ENCODE measurements at regions not wholly inside any gene's neighbourhood (a gene's known extent, or its start where the extent isn't known, plus 50 kb on each side); places are given as distances from the start of the nearest gene placed in this dataset.

DNA sequence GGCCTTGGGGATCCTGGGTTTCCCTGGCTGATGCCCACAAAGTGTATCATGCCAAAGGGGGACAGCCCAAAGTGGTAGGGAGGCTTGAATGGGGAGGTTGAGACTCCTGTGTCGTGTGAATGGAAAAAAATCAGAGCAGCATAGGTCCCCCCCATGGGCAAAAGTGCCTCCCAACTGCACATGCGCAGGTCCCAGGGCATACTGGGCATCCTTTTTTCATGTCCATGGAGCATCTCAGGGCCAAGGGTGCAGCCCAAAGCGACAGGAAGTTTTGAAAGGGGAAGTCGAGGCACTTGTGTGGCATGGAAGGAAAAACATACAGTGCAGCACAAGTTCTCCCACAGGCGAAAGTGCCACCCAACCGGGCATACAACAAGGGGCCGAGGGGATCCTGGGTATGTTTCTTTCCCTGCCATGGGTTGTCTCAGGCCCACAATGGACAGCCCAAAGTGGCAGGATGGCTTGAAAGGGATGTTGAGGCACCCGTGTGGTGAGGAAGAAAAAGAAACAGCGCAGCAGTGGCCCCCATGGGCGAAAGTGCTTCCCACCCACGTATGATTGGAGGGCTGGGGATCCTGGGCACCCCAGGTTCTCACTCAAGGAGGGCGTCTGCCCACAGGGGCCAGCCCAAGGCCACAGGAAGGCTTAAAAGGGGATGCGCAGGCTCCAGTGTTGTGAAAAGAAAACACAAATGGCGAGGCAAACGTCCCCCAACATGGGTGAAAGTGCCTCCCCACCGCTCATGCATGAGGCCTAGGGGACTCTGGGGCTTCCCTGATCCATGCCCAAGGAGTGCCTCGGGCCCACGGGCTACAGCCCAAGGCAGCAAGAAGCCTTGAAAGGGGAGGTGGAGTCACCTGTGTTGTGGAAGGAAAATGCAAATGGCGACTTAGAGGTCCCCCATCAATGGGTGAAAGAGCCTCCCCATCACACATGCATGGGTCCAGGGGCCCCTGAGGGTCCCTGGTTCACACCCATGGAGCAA, 573.7 kb downstream of the ALG10 start:
- ATAC-seq (ENCODE audit: insufficient read depth, low read depth) (no peak), DNase-seq (no peak)
- Histone ChIP-seq H3K79me2 (ENCODE audit: insufficient read depth, low read length) (no peaks in the 10 kb centered on the region), H3K36me3 (ENCODE audit: insufficient read depth, low read length) (no peaks in the 10 kb centered on the region), H3K4me1 (ENCODE audit: insufficient read depth, low read length) (no peaks in the 10 kb centered on the region), H3K4me3 (ENCODE audit: low read depth in 1 of 2, low read length in 2 of 2) (no peak overlapping the region), H3K9me3 (ENCODE audit: insufficient read depth, low read length, severe bottlenecking) (peaks cover 57% of the 10 kb centered on the region), H3K27me3 (ENCODE audit: insufficient read depth, low read length, poor library complexity) (no peaks in the 10 kb centered on the region), H2AFZ (ENCODE audit: low read depth, low read length) (no peak overlapping the region), H4K20me1 (ENCODE audit: insufficient read depth, low read length) (no peaks in the 10 kb centered on the region), H3K4me2 (ENCODE audit: insufficient read depth, low read length) (no peak overlapping the region), H3K9ac (ENCODE audit: low read depth, low read length) (no peak overlapping the region), H3K27ac (ENCODE audit: low read length) (no peak overlapping the region)
- TF ChIP-seq, protein P1, sequence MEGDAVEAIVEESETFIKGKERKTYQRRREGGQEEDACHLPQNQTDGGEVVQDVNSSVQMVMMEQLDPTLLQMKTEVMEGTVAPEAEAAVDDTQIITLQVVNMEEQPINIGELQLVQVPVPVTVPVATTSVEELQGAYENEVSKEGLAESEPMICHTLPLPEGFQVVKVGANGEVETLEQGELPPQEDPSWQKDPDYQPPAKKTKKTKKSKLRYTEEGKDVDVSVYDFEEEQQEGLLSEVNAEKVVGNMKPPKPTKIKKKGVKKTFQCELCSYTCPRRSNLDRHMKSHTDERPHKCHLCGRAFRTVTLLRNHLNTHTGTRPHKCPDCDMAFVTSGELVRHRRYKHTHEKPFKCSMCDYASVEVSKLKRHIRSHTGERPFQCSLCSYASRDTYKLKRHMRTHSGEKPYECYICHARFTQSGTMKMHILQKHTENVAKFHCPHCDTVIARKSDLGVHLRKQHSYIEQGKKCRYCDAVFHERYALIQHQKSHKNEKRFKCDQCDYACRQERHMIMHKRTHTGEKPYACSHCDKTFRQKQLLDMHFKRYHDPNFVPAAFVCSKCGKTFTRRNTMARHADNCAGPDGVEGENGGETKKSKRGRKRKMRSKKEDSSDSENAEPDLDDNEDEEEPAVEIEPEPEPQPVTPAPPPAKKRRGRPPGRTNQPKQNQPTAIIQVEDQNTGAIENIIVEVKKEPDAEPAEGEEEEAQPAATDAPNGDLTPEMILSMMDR (IDR thresholded peaks at IDR 0.05; ENCODE audit: borderline replicate concordance, extremely low read depth, low read length, poor library complexity, severe bottlenecking): no peak
- TF ChIP-seq EZH2 (IDR thresholded peaks at IDR 0.05; ENCODE audit: borderline replicate concordance, low read depth, low read length, severe bottlenecking): no peak

DNA sequence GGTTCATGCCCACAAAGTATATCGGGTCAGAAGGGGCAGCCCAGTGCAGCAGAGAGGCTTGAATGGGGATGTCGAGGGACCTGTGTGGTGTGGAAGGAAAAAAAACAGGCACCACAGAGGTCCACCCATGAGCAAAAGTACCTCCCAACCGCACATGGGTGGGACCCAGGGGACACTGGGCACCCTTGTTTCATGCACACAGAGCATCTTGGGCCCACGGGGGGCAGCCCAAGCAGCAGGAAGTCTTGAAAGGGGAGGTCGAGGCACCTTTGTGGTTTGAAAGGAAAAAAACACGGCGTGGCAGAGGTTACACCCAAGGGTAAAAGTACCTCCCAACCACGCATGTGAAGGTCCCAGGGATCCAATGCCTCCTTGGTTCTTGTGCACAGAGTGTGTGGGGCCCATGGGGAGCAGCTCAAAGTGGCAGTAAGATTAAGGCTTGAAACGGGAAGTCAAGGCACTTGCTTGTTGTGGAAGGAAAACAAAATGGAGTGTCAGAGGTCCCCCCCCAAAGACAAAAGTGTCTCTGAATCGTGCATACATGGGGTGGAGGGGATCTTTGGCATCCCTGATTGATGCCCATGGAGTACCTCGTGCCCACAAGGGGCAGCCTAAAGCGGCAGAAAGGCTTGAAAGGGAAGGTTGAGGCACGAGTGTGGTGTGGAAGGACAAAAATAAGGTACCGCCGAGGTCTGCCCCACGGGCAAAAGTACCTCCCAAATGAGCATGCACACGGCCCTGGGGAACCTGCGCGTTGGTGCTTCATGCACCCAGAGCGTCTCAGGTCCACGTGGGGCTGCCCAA, 575.5 kb downstream of the ALG10 start:
- Histone ChIP-seq H3K4me3 (ENCODE audit: low read depth in 1 of 2, low read length in 2 of 2) (no peak overlapping the region), H3K4me2 (ENCODE audit: insufficient read depth, low read length) (no peak overlapping the region), H3K36me3 (ENCODE audit: insufficient read depth, low read length) (no peaks in the 10 kb centered on the region), H3K9ac (ENCODE audit: low read depth, low read length) (no peak overlapping the region), H2AFZ (ENCODE audit: low read depth, low read length) (no peak overlapping the region), H4K20me1 (ENCODE audit: insufficient read depth, low read length) (no peaks in the 10 kb centered on the region), H3K27ac (ENCODE audit: low read length) (no peak overlapping the region), H3K27me3 (ENCODE audit: insufficient read depth, low read length, poor library complexity) (no peaks in the 10 kb centered on the region), H3K9me3 (ENCODE audit: insufficient read depth, low read length, severe bottlenecking) (peaks cover 51% of the 10 kb centered on the region), H3K4me1 (ENCODE audit: insufficient read depth, low read length) (no peaks in the 10 kb centered on the region), H3K79me2 (ENCODE audit: insufficient read depth, low read length) (no peaks in the 10 kb centered on the region)
- DNase-seq (no peak), ATAC-seq (ENCODE audit: insufficient read depth, low read depth) (no peak)
- TF ChIP-seq EZH2 (IDR thresholded peaks at IDR 0.05; ENCODE audit: borderline replicate concordance, low read depth, low read length, severe bottlenecking): no peak
- TF ChIP-seq, protein P1 (IDR thresholded peaks at IDR 0.05; ENCODE audit: borderline replicate concordance, extremely low read depth, low read length, poor library complexity, severe bottlenecking): no peak

DNA sequence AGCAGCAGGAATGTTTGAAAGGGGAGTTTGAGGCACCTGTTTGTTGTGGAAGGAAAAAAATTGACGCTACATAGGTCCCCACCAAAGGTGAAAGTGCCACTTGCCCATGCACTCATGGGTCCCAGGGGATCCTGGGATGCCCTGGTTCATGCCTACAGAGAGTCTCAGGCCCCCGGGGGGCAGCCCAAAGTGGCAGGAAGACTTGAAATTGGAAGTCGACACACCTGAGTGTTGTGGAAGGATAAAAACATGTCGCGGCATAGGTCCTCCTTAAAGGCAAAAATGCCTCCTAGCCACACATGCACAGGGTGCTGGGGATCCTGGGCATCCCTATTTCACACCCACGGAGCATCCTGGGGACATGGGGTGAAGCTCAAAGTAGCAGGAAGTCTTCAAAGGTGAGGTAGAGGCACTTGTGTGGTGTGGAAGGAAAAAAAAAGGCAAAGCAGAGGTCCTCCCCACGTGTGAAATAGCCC, 576.1 kb downstream of the ALG10 start:
- Histone ChIP-seq H3K9me3 (ENCODE audit: insufficient read depth, low read length, severe bottlenecking) (peaks cover 51% of the 10 kb centered on the region), H3K4me2 (ENCODE audit: insufficient read depth, low read length) (no peak overlapping the region)

More for the DNA sequence above, 576.1 kb downstream of the ALG10 start:
- H3K36me3 ChIP-seq (ENCODE audit: insufficient read depth, low read length): no peaks in the 10 kb centered on the region
- H3K27me3 ChIP-seq (ENCODE audit: insufficient read depth, low read length, poor library complexity): no peaks in the 10 kb centered on the region
- TF ChIP-seq, protein P1 (IDR thresholded peaks at IDR 0.05; ENCODE audit: borderline replicate concordance, extremely low read depth, low read length, poor library complexity, severe bottlenecking): no peak
- TF ChIP-seq EZH2 (IDR thresholded peaks at IDR 0.05; ENCODE audit: borderline replicate concordance, low read depth, low read length, severe bottlenecking): no peak
- H2AFZ ChIP-seq (ENCODE audit: low read depth, low read length): no peak overlapping the region
- no peak overlapping the region for H3K4me3 ChIP-seq (ENCODE audit: low read depth in 1 of 2, low read length in 2 of 2)
- H3K27ac ChIP-seq (ENCODE audit: low read length): no peak overlapping the region
- H3K79me2 ChIP-seq (ENCODE audit: insufficient read depth, low read length): no peaks in the 10 kb centered on the region
- no peak overlapping the region for H3K9ac ChIP-seq (ENCODE audit: low read depth, low read length)
- ATAC-seq (ENCODE audit: insufficient read depth, low read depth) (no peak), DNase-seq (no peak)
- no peaks in the 10 kb centered on the region for H3K4me1 ChIP-seq (ENCODE audit: insufficient read depth, low read length)
- H4K20me1 ChIP-seq (ENCODE audit: insufficient read depth, low read length): no peaks in the 10 kb centered on the region

Data from DND-41 (cell line).